Ovary (tissue), 7 donors: ENCODE measurements at regions not wholly inside any gene's neighbourhood (a gene's known extent, or its start where the extent isn't known, plus 50 kb on each side); places are given as distances from the start of the nearest gene placed in this dataset.
A peak's percentile ranks its signal among the peaks of the same experiment; 100 is the strongest.

Source experiments
- DNase-seq, 5 donors: peaks; one replicate each; pipeline ENCODE4 v3.0.0-alpha.2; 2019 to 2020
- H3K27ac ChIP-seq, 2 donors: fragments of 200-600 bp; one replicate each; pipeline versions ENCODE4 v1.5.1 to v1.8.0; 2019 to 2022
- H3K27me3 ChIP-seq: fragments of 200-600 bp; one replicate; pipeline ENCODE4 v1.8.0; 2022
- H3K36me3 ChIP-seq: fragments of 200-600 bp; sonication (generic); one replicate; pipeline ENCODE4 v1.5.1; 2019
- H3K4me1 ChIP-seq: one replicate; pipeline ENCODE4 v1.8.1; 2013; ENCODE audit warnings: mild to moderate bottlenecking, moderate library complexity; ENCODE audit not compliant: insufficient read depth
- H3K4me3 ChIP-seq: fragments of 200-600 bp; sonication (generic); one replicate; pipeline ENCODE4 v1.5.1; 2017
- H3K9me3 ChIP-seq, 2 donors: fragments of 200-600 bp in 1 of 2; sonication (generic) in 1 of 2; one replicate each; pipeline versions ENCODE4 v1.5.1 to v1.8.1; 2013 to 2019; ENCODE audit warnings: mild to moderate bottlenecking in 1 of 2, moderate library complexity in 1 of 2
- EP300 ChIP-seq: sonication (generic); formaldehyde crosslinking; IDR thresholded peaks from one replicate; pipeline ENCODE4 v1.6.1; 2017; ENCODE audit warnings: antibody characterized with exemption
- POLR2A ChIP-seq: fragments of 450-650 bp; IDR thresholded peaks from one replicate; pipeline ENCODE4 v1.6.1; 2017; ENCODE audit warnings: antibody characterized with exemption, mild to moderate bottlenecking, moderate library complexity
- WGBS, 3 donors: extraction: QIAGEN DNeasy Blood & Tissue Kit in 1 of 3; methylation state at CpG; one replicate each; pipeline versions ENCODE4 v1.1.5 to v1.1.7; 2013 to 2017; 5-methylcytosine and 5-hydroxymethylcytosine counted together
- intact Hi-C, 4 donors: fragments of 100-400 bp; cut with DNase I; formaldehyde crosslinking; loops; one replicate each; pipeline versions ENCODE4 v1.11.0 to v1.15.1; 2022 to 2023
- TF ChIP-seq, protein P1 (sequence below), 3 donors: fragments of 450-650 bp in 2 of 3; fragments of 200-600 bp in 1 of 3; IDR thresholded peaks; one replicate each; pipeline versions ENCODE4 v1.5.1 to v1.8.0; 2016 to 2022; ENCODE audit warnings: antibody characterized with exemption in 3 of 3, mild to moderate bottlenecking in 1 of 3
- donor health status: DM: no; HTN: no; CAD: no; lungs with moderate emphysema.
- donor health status: DM: no; HTN: no; CAD: no.
- donor health status: Bipolar disorder and iron deficiency.
- donor health status: DM: no; HTN: no; CAD: no.
- donor health status: DM: yes; HTN: yes; CAD: no.

DNA sequence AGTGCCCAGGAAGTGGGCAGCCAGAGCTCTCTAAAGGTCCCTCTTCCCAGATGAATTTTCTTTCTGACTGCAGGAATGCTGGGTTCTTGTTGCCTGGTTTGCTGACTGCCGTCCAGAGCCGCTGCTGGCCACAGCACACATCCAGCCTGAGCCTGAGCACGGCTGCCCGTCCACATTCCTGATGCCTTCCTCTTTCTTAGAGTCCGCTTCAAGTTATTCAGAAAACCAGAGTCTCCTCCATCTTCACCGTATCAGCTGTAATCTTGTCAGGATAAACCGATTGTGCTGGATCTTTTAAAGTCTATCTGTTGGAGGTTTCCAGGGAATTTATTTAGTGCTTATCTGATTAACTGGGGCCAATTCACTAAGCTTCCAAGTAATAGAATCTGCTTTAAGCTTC lies 84.8 kb upstream of the BCAR3 start:
- H3K9me3 ChIP-seq, result no peaks in the 10 kb centered on the region
- peaks cover 12% of the 10 kb centered on the region for H3K4me1 ChIP-seq
- H3K36me3 ChIP-seq, result no peaks in the 10 kb centered on the region
- H3K27ac ChIP-seq, result no peak overlapping the region
- no peak for DNase-seq
- TF ChIP-seq POLR2A (no peak), EP300 (no peak)
- TF ChIP-seq, protein P1, sequence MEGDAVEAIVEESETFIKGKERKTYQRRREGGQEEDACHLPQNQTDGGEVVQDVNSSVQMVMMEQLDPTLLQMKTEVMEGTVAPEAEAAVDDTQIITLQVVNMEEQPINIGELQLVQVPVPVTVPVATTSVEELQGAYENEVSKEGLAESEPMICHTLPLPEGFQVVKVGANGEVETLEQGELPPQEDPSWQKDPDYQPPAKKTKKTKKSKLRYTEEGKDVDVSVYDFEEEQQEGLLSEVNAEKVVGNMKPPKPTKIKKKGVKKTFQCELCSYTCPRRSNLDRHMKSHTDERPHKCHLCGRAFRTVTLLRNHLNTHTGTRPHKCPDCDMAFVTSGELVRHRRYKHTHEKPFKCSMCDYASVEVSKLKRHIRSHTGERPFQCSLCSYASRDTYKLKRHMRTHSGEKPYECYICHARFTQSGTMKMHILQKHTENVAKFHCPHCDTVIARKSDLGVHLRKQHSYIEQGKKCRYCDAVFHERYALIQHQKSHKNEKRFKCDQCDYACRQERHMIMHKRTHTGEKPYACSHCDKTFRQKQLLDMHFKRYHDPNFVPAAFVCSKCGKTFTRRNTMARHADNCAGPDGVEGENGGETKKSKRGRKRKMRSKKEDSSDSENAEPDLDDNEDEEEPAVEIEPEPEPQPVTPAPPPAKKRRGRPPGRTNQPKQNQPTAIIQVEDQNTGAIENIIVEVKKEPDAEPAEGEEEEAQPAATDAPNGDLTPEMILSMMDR (IDR thresholded peaks at IDR 0.05), result no peak
- no peak overlapping the region for H3K4me3 ChIP-seq
- H3K27me3 ChIP-seq, result no peaks in the 10 kb centered on the region
- intact Hi-C loops, result no loop called here
- WGBS, 3 donors, result 86 to 97% (median 93%) methylated on average over 7 of the region's 7 CpGs

DNA sequence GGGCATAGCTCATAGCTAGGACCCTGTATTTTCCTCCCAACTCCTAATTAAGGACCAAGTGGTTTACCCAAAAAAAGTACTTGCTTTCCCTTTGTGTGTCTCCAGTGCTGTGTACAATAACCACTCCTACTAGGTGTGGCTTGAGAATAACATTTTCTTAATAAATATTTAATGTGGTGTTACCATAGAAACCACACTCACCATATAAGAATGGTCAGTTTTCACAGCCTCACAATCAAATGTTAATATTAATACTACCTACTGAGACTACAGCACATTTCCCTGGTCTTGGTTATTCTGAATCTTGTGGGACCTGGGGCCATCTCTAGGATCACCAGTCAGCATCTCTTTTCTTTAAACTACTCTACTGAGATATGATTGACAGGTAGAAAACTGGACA lies 83.5 kb upstream of the BCAR3 start:
- peaks cover 12% of the 10 kb centered on the region for H3K4me1 ChIP-seq
- H3K27me3 ChIP-seq, result no peaks in the 10 kb centered on the region
- TF ChIP-seq POLR2A (no peak), EP300 (no peak)
- TF ChIP-seq, protein P1 (IDR thresholded peaks at IDR 0.05), result no peak
- no peaks in the 10 kb centered on the region for H3K36me3 ChIP-seq
- intact Hi-C loops, result no loop called here
- no peak overlapping the region for H3K4me3 ChIP-seq
- H3K9me3 ChIP-seq, result no peaks in the 10 kb centered on the region
- H3K27ac ChIP-seq, result no peak overlapping the region
- DNase-seq, result no peak

DNA sequence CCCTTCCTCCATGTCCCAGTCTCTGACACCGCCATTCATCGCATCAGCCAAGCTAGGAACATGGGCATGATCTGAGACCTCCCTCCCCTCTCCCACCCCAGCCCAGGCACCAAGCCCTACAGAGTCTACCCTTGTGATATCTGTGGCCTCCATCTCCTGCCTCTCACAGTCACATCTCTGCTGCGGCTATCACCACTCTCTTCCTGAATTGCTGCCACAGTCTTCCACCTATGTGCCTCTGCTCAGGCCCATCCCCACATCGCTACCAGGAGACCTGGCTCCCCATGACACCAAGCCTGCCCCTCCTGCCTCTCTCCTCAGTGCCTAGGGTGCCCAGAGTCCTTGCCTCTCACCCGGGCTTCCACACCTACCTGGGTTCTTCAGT lies 82.7 kb upstream of the BCAR3 start:
- intact Hi-C loops, result no loop called here
- TF ChIP-seq POLR2A, result no peak
- Histone ChIP-seq H3K27ac (no peak overlapping the region), H3K27me3 (no peaks in the 10 kb centered on the region), H3K4me1 (peaks cover 12% of the 10 kb centered on the region), H3K36me3 (no peaks in the 10 kb centered on the region), H3K9me3 (no peaks in the 10 kb centered on the region), H3K4me3 (no peak overlapping the region)
- DNase-seq, result no peak
- 96 to 99% (median 96%) methylated on average over 5 of the region's 5 CpGs for WGBS, 3 donors

DNA sequence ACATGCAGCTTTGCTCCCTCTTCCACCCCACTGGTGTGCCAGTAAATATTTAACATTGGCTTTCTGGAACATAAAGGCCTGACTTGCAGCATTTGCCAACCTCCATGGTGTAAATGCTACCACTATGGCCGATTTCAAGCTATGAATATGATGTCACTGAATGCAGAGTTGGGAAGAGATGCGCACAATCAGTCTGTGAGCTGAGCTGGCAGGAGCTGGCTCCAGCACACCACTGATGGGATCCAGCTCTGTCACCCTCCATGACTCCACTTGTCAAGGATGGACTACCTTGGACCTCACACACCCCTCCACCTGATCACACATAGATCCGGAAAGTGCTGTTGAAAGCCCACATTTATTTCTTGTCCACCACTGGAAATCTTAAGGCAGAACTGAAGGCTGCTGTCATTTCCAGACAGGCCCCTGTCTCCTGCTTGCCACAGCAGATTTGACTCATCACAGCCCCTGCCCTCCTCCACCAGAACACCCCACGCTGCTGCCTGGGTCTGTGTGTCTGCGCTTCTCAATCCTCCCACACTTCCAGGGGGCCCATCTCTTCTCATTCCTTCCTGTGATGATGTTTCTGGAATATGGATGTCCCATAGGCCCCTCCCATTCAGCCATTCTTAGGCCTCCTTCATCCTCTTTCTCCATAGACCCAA lies 82.2 kb upstream of the BCAR3 start:
- Histone ChIP-seq H3K4me3 (no peak overlapping the region), H3K36me3 (no peaks in the 10 kb centered on the region), H3K27me3 (no peaks in the 10 kb centered on the region), H3K27ac (no peak overlapping the region), H3K4me1 (peaks cover 10% of the 10 kb centered on the region), H3K9me3 (no peaks in the 10 kb centered on the region)
- DNase-seq, result no peak
- 89 to 93% (median 92%) methylated on average over 5 of the region's 5 CpGs for WGBS, 3 donors
- intact Hi-C loops, result no loop called here
- TF ChIP-seq POLR2A (no peak), EP300 (no peak)

DNA sequence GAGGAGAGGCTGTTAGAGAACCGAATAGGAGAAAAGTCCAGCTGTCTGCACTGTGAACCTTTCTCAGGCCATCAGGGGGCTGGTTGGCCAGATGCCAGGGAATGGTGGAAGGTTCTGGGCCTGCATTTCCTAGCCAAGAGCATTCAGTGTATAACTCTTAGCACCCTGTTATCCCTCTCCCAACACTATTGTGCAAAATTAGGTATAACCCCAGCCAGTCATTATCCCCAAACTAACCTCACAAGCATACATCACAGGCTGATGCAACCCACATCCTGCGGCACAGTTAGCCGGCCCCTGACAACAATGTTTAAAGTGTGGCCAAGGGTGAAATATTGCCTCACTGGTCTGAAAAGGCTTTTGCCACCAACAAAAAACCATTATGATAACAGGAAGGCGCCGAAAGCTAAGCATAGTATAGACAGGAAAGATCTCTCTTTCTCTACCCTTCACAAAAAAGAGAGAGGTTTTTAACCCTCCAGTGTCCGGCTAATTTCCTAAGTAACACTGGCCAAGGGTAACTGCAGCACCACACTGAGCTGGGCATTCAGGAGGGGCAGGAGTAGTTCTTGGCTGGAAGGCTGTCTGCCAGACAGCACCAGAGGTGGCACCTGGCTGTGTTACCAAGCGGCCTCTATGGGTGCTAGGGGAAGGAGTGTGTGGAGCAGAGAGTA lies 77.3 kb upstream of the BCAR3 start:
- no peak overlapping the region for H3K27ac ChIP-seq
- peaks cover 2% of the 10 kb centered on the region for H3K4me1 ChIP-seq
- no peaks in the 10 kb centered on the region for H3K27me3 ChIP-seq
- H3K36me3 ChIP-seq, result no peaks in the 10 kb centered on the region
- WGBS, 3 donors, result 56 to 72% (median 61%) methylated on average over 7 of the region's 7 CpGs
- TF ChIP-seq POLR2A, result no peak
- TF ChIP-seq, protein P1 (IDR thresholded peaks at IDR 0.05), result no peak
- no peak for TF ChIP-seq EP300
- peak in 1 of 5 donors; percentile 45 for DNase-seq
- no peak overlapping the region for H3K4me3 ChIP-seq
- no peaks in the 10 kb centered on the region for H3K9me3 ChIP-seq
- intact Hi-C loops, result no loop called here
